ENCODE measurements at regions not wholly inside any gene's neighbourhood (a gene's known extent, or its start where the extent isn't known, plus 50 kb on each side); places are given as distances from the start of the nearest gene placed in this dataset.

DNA sequence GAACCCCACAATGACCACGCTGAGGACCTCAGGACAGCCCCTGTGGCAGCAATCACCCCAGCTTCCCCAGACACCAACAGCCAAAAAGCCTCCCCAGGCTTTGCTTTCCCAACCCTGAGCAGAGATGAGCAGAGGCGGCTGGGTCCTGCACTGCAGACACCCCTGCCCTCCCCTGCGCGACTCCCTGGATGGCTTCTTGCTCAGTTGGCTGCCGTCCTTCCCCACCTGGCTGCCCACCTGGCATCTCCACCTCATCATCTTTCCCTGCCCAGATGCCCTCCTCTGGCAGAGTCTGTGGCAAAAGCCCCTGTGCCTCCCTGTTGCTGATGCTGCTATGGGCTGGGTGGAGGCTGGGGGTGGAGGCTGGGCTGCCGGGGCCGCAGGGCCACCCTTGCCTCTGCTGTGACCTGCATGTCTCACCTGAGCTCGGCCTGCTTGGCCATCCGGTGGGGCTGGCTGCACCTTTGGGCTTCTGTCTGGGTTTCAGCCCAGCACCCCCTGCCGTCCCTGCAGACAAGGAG, 567.7 kb downstream of the TCERG1L start:
- no peak for DNase-seq

DNA sequence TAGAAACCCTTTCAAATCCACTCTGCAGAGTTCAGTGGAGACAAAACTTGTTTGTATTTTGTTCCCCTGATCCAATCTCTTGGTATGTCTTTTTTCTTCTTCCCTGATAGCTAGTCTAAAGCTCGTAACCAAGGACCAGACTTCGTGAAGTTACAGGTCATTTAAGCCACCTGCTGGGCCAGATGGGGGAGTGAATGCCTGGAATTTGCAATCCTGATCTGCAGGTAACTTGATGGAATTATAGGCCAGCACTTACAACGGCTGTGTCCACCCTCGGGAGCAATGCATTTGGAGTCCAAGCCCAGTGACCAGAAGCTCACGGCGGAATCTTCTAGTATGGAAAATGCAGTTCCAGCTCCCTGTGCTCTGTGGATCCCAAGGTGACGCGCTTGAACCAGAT, 566.9 kb downstream of the TCERG1L start:
- DNase-seq: no peak

DNA sequence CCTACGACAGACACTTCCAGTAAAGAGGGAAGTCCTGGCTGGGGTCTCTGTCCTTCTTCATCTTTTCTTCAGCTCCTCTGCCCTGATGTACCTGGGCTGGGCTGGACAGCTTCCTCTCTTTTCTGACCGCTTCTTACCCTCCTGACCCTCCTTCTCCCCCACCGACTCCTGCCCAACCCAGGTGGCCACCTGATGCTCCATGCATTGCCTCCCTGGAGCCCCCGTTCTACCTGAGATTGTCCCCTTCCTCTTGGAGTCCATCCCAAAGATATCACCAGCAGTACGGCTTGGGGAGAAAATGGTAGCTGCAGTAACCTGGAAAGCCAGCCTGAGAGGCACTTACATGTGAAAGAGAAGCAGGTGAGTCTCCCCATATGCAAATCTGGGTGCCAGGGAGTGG, 566.3 kb downstream of the TCERG1L start:
- DNase-seq: no peak

DNA sequence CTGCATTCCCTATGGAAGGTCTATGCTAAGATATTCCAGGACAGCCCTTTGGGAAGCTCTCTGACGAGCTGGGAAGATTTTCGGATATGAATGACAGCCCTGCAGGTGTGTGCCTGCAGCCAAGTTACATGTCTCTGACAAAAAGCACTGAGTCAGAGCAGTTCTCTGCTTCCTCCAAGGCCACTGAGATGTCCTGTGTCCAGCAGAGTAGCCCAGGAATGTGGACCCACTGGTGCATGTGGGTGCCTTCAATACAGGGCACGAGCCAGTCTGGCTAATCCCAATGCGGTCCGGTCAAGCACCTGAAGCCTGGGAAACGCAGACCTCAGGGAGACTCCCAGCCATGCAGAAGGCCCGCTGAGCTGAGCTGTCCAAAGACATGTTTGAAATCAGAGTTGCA, 565.7 kb downstream of the TCERG1L start:
- DNase-seq: no peak

DNA sequence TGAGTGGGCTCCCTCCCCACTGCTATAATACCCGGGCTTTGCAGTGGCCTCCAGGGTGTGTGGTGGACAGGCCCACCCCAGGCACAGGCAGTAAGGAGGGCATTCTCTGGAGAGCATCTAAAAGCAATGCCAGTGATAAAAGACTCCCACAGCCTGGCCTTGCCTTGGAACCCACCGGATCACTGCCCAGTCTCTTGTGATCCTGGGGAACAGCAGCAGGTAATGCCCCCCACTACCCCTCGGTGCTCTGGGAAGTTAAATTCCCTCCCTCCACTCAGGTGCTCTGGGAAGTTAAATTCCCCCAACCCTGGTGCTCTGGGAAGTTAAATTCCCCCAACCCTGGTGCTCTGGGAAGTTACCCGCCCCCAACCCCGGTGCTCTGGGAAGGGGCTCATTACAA, 565.2 kb downstream of the TCERG1L start:
- DNase-seq: no peak

DNA sequence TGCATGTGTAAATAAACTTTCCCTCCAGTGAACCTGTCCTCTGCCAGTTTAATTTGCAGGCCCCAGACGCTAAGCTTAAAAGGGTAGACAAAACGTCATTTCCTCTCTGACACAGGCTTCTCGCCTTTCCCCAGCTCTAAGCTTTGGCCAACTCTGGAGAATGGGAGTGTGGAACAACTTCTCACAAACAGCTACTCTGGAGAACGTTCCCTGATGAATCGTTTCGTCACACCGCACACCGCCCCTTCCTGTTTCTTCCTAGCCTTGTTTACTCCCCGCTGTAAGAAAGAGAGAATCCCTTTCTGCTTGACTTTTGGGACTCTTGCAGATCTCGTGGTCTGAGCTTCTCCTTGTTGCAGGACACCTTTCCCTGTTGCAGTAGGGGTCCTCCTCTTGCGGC, 564.2 kb downstream of the TCERG1L start:
- no peak for DNase-seq

DNA sequence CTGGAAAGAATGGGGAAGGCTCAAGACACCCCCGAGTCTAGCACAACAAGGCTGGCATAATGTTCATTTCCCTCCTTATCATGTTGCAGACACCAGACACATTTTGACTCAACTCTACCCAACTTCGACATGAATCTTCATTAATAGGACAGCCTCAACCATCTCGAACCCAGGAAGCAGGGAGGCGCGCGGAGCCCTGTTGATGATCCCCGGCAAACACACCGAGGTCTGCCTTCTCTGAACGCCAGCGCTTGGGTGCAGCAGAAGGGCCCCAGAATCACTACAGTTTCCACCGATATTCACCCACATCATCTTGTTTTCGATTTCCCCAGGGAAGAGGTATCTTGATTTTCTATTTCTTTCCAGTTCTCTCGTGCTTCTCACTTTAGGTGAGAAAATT, 563.6 kb downstream of the TCERG1L start:
- no peak for DNase-seq

DNA sequence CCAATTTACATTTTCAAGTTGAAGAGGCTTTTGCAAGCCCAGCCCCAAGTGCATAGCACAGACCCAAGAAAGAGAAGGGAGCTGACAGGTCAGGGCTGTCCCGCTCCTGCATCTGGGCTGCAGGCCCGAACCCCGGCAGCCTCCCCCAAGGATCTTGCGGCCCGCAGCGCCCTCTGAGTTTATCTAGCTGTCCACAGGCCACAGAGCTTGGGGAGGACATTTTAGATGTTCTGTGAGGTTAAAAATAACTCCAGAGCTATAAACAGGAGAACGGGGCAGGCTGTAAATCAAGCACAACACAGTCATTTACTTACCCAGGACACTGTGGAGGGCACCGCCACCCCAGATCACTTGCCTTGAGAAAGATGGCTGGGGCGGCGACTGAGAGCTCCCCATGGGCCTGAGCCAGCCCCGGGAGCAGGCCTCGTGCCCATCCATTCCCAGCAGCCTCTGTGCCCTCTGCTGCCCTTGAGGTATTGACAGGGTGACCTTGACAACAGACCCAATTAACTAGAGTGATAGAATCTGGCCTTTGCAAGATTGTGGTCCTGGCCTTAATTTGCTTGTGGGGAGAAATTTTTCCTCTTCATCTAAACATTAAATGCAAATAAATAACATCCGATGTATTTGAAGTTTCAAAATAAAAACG, 563.0 kb downstream of the TCERG1L start:
- DNase-seq: no peak

DNA sequence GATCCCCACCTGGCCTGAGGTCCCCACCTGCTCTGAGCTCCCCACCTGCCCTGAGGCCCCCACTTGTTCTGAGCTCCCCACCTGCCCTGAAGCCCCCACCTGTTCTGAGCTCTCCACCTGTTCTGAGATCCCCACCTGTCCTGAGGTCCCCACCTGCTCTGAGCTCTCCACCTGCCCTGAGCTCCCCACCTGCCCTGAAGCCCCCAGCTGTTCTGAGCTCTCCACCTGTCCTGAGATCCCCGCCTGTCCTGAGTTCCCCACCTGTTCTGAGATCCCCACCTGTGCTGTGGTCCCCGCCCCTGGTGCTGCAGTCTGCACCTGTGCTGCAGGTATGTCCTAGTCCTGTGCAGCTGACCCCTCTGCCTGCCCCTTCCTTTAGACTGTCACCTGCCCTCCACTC, 561.6 kb downstream of the TCERG1L start:
- no peak for DNase-seq

DNA sequence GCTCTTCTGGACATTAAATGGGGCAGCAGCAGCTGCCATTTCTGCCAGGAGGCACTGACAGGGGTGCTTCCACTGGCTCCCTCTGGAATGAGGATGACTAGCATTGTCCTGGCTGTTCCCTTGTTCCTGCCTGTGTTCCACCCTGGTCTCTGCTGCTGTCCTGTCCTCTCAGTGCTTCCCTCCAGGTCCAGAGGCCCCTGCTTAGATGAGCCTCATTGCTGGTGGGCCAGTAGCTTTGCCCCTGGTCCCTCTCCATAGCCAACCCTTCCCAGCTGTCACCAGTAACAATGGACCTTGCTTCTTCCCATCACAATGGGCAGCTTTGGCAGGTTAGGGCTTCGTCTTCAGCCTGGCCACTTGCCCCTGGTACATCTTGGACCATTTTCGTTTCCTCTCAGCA, 561.1 kb downstream of the TCERG1L start:
- DNase-seq: no peak

DNA sequence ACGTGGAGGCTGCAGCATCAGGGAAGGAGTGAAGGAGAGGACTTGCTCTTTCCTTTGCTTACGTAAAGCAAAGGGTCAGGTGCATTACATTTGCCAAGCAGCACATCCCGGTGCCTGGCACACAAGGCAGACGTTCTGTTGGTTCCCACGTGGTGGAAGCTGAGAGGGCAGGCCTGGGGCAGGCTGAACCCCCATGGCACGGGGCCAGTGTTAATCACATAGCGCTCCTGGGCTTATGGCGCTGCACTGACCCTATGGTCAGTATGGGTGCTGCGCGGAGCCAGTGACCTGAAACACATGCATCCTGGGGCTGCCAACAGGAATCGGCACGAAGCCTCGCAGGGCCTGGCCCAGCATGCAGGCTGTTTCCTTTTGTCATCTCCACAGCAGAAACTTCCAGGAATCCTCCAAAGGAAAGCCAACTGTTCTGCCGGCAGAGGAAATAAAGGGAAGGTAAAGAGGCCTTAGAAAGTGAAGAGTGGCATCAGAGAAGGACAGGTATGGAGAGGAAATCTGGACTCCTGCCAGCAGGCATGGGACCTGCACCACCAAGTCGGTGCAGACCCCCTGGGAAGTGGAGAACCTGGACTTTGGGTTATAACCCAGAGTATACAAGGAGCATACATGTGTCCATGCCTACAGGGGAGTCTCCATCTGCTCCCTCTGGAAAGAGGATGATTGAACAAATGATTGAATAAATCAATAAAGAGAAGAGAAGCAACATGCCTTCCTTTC, 560.2 kb downstream of the TCERG1L start:
- no peak for DNase-seq

DNA sequence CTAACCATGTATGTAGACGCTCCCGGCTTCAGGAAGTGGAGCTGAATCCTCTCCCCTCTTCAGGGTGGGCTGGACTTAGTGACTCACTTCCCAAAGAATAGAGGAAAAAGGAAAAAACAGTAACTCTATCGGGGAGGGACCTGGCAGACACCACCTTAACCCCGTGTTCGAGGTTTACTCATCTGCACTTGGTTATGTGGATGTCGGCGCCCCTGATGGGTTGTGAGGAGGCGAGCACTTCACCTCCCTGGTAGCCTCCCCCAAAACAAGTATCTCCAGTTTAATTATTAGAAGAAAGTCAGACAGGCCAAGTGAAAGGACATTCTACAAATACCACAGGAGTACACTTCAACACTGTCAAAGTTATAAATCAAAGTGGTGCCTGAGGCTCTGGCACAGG, 559.7 kb downstream of the TCERG1L start:
- DNase-seq: no peak

DNA sequence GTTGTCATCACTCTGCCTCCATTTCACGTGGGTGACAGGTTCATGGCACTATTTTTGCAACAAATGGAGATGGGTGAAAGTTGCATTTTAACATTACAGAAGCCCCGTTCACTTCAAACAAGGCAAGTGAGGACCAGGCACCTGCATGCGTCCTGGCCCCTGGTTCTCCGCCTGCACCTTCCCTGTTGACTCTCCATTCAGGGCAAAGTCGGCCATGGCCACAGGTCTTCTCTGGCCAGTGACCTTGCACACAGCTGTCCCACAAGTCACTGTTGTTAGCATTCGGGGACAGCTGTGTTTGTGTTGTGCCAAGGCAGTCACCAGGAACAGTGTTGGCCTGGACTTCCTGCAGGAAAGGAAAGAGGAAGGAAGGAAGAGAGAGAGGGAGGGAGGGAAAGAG, 554.9 kb downstream of the TCERG1L start:
- no peak for DNase-seq

DNA sequence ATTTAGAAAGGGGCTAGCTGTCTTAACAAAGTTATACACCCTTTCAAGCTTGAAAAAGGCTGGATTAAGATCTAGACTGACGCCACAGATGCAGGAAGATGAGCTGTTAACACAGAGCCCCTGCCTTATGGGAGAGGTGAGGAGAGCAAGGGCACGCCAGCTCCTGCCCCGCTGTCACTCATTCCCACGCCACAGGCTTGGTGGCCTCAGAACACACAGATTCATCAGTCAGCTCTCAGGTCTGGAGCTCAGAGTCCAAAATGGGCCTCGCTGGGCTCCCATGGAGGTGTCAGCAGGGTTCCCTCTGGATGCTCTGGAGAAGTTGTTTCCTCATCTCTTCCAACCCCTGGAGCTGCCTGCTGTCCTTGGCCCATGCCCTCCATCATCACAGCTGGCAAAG, 554.2 kb downstream of the TCERG1L start:
- DNase-seq: no peak

DNA sequence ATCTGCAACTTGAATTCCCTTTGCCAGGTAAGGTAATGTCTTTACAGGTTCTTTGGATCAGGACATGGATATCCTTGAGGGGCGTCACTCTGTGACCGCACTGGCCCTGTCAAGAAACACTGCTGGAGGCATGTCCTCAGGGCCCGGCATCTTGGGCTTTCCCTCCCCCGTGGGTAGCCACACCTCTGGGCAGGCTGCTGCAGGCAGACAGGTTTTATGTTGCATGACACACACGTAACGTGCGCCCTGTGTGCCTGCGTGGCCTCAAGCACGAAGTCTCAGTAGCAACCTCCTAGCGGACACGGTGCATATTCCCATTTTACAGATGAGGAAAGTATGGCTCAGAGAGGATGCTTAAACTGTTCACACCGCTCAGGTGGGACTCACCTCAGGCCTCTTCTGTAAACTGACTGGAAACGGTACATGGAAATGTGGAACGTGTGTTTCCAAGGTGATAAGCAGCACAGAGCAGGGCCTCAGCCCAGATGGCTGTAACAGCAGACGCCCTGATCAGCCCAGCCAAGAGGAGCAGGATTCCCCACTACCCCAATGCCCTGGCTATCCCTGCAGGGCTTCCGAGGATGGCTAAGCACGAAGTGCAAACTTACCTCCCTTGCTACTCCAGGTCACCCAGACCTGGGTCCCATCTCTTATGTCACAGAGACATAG, 553.6 kb downstream of the TCERG1L start:
- DNase-seq: no peak

DNA sequence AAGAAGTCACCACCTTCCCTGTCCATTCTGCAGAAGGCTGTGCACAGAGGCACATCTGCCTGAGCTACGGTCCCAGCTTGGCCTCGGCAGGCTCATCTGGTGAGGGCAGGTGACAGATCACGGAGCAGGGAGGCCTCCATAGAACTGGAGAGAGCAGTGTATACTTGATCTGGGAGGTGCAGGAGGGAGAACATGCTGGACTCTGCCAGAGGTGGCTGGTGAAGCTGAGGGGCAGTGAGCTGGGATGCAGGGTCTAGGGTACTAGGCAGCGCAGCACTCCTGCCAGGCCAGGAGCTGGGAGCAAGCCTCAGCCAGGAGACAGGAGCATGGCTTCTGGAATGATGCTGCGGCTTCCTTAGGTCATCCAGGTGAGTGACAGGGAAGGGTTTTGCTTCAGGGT, 553.0 kb downstream of the TCERG1L start:
- DNase-seq: no peak

DNA sequence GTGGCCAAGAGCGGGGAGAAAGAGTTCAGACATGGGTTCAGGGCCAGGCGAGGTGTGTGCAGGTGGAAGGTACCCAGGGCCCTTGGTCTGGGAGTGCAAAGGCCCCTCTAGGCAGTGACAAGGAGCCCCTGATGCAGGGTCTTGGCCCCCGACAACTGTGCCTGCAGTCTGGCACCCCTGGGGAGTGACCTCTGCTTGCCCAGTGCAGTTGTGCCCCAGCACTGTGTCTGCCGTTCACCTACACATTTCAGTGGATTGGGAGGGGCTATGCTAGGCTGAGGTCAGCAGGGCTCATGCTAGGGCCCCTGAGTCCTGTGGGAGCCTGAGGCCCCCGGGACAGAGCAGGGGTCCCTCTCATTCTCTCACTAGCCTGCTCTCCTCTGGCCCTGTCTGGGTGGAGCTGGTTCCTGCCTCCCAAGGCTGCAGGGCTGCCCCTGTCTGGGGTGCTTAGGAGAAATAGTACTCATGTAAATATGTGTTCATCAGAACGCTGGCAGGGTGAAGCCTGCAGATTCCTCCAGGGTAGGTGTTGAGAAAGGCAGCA, 550.4 kb downstream of the TCERG1L start:
- DNase-seq: no peak

DNA sequence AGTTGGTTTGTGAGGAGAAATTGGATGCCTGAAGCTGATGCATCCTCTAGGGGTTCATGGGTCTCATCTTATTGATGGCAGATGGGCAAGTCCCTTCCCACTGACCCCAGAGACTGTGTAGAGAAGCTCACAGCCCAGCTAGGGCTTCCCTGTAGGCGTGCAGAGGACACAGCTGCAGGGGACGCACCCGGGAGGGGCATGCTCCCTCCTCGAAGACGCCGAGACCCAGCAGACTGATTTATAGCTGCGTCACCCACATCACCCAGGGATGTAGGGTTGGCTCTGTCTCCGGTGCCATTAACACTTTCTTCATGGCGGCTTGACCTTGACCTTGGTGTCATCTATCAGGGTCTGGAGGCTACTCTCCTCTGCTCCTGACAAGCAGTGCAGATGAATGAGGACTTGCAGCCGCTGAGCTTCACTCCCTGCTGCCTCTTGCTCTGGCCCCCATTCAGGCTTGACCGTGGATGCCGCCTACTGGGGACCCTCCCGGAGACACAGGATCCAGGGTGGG, 549.7 kb downstream of the TCERG1L start:
- DNase-seq: no peak

DNA sequence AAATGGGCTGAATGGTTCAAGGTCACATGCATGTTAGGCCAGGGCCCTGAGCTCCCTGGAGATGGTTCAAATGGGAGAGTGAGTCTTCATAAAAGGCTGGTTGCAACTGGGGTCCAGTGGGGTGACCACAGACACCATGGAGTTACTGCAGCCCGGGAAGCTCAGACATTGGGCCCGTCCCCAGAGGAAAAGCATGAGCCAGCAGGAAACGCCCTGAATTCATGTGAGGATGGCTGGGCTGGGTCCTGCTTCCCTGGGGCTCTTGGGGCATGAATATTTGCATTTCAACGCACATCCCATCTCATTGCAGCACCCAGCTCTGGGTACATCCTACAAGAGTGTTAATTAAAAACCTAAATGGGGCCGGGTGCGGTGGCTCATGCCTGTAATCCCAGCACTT, 549.0 kb downstream of the TCERG1L start:
- no peak for DNase-seq

DNA sequence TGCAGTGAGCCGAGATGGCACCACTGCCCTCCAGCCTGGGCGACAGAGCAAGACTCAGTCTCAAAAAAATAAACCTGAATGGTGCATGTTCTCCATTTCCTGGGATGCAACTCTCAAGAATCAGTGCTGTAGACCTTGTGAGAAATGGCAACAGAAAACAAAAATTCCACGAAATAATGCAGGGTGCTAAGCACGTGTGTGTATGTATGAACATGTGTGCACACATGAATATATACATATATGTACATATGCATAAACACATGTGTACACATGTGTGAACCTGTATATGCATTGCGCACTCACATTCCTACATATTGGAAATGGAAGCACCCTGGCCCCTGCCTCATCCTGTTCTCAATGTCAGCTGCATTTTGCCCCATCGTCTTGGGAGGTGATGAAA, 548.5 kb downstream of the TCERG1L start:
- DNase-seq: no peak

DNA sequence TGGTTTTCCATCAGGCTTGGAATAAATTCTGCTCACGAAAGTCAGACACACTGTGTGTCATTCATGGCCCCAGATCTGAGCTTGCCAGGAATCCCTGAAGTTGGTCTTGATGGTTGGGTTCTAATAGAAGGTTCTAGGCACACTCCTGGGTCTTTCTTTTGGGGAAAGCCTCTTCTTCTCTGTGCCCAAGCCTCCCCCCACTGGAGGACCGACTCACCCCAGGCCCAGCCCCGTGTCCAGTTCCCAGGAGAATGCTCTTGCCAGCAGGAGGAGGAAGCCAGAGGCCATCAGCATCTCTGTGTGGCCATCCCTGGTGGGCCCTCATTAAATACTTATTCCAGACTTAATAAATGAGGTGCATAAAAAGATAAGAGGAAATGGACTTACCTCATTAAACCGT, 548.0 kb downstream of the TCERG1L start:
- DNase-seq: no peak

DNA sequence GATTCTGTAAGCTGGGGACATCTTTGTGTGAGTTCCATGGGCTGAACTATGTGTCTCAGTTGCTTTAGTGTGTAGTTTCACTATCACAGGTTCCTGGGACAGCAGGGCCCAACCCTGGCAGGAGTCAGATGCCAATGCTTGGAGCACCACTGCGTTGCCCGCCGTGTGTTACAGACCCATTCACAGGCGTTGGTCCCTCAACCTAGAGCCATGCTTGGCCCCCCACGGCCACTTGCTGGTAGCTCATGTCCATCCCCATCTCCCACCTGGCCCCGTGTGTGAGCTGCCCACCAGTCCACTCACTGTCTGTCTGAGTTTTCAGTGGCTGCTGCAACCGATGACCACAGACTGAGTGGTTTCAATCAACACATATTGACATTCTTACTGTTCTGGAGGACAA, 546.9 kb downstream of the TCERG1L start:
- no peak for DNase-seq

DNA sequence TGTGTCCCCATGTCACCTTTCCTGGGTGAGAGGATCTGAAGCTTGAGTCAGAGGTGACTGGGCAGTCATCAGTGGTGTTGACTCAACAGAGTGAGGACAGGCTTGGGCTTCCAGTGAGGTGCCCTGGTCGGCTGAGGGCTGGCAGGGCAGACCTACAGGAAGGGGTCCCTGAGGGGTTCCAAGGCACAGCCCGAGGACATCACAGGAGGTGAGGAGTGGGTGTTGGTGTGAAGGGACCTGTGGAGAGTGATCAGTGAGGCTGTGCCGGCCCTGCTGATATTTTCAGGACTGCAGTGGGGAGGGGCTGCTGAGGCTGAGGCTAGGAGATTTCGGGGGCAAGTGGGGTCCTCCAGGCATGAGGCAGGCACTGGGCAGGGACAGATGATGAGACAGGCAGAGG, 545.5 kb downstream of the TCERG1L start:
- no peak for DNase-seq

Measured in muscle of arm (tissue), 1 donor.